Nephron (organoid): ENCODE measurements at regions not wholly inside any gene's neighbourhood (a gene's known extent, or its start where the extent isn't known, plus 50 kb on each side); places are given as distances from the start of the nearest gene placed in this dataset.

Experiments
- H3K27ac Mint-ChIP-seq, 3 experiments: 2 replicates each; pipeline ENCODE4 v1.8.0; 2020; ENCODE audit warnings: mixed read lengths in 3 of 3, mild to moderate bottlenecking in 2 of 3, moderate library complexity in 1 of 3
- H3K27me3 Mint-ChIP-seq: 2 replicates; pipeline ENCODE4 v1.8.0; 2021; ENCODE audit warnings: low read depth, mild to moderate bottlenecking, moderate library complexity, mixed read lengths
- H3K36me3 Mint-ChIP-seq: 2 replicates; pipeline ENCODE4 v1.8.0; 2020; ENCODE audit warnings: low read depth, mixed read lengths
- H3K4me1 Mint-ChIP-seq: 2 replicates; pipeline ENCODE4 v1.8.0; 2020; ENCODE audit warnings: mixed read lengths
- H3K4me3 Mint-ChIP-seq, 3 experiments: 2 replicates each; pipeline ENCODE4 v1.8.0; 2020; ENCODE audit warnings: mild to moderate bottlenecking in 3 of 3, mixed read lengths in 3 of 3, moderate library complexity in 2 of 3
- H3K9me3 Mint-ChIP-seq: 2 replicates; pipeline ENCODE4 v1.8.0; 2020; ENCODE audit warnings: mixed read lengths
- CTCF ChIP-seq, 3 experiments: fragments of 200-600 bp; sonication (generic); IDR thresholded peaks; one replicate each; pipeline ENCODE4 v1.5.0; 2021; ENCODE audit warnings: antibody characterized with exemption in 3 of 3; ENCODE audit not compliant: unreplicated experiment in 3 of 3

GRCh38 chr18:30652387-30652786, 390.2 kb downstream of the DSC3 start:
- Mint-ChIP-seq H3K36me3 (no peaks in the 10 kb centered on the region), H3K9me3 (peaks cover 9% of the 10 kb centered on the region), H3K27ac (peak overlapping the region in 1 of 3 experiments; percentile 24), H3K4me3 (no peak overlapping the region), H3K27me3 (no peaks in the 10 kb centered on the region), H3K4me1 (no peaks in the 10 kb centered on the region)
- no peak for TF ChIP-seq CTCF (IDR thresholded peaks at IDR 0.05; ENCODE audit: unreplicated experiment in 3 of 3)

GRCh38 chr18:30650499-30650898, 392.0 kb downstream of the DSC3 start:
- TF ChIP-seq CTCF (IDR thresholded peaks at IDR 0.05; ENCODE audit: unreplicated experiment in 3 of 3): no peak
- no peak overlapping the region for H3K4me3 Mint-ChIP-seq
- no peaks in the 10 kb centered on the region for H3K9me3 Mint-ChIP-seq
- H3K27me3 Mint-ChIP-seq: no peaks in the 10 kb centered on the region
- H3K36me3 Mint-ChIP-seq: no peaks in the 10 kb centered on the region
- H3K27ac Mint-ChIP-seq: no peak overlapping the region
- no peaks in the 10 kb centered on the region for H3K4me1 Mint-ChIP-seq

GRCh38 chr18:30644158-30644557, 398.4 kb downstream of the DSC3 start:
- no peaks in the 10 kb centered on the region for H3K36me3 Mint-ChIP-seq
- no peaks in the 10 kb centered on the region for H3K4me1 Mint-ChIP-seq
- no peaks in the 10 kb centered on the region for H3K9me3 Mint-ChIP-seq
- no peaks in the 10 kb centered on the region for H3K27me3 Mint-ChIP-seq
- TF ChIP-seq CTCF (IDR thresholded peaks at IDR 0.05; ENCODE audit: unreplicated experiment in 3 of 3): no peak
- H3K27ac Mint-ChIP-seq: no peak overlapping the region
- H3K4me3 Mint-ChIP-seq: no peak overlapping the region

GRCh38 chr18:30639361-30639760, 403.2 kb downstream of the DSC3 start:
- Mint-ChIP-seq H3K27me3 (no peaks in the 10 kb centered on the region), H3K4me1 (peaks cover under 1% of the 10 kb centered on the region), H3K36me3 (no peaks in the 10 kb centered on the region), H3K27ac (no peak overlapping the region), H3K9me3 (no peaks in the 10 kb centered on the region), H3K4me3 (no peak overlapping the region)
- no peak for TF ChIP-seq CTCF (IDR thresholded peaks at IDR 0.05; ENCODE audit: unreplicated experiment in 3 of 3)

GRCh38 chr18:30634249-30634648, 408.3 kb downstream of the DSC3 start:
- H3K36me3 Mint-ChIP-seq: no peaks in the 10 kb centered on the region
- H3K27me3 Mint-ChIP-seq: no peaks in the 10 kb centered on the region
- H3K9me3 Mint-ChIP-seq: no peaks in the 10 kb centered on the region
- H3K27ac Mint-ChIP-seq: no peak overlapping the region
- TF ChIP-seq CTCF (IDR thresholded peaks at IDR 0.05; ENCODE audit: unreplicated experiment in 3 of 3): no peak
- H3K4me1 Mint-ChIP-seq: peaks cover 5% of the 10 kb centered on the region
- H3K4me3 Mint-ChIP-seq: no peak overlapping the region

- H3K36me3 Mint-ChIP-seq: no peaks in the 10 kb centered on the region
- no peak overlapping the region for H3K27ac Mint-ChIP-seq
- TF ChIP-seq CTCF (IDR thresholded peaks at IDR 0.05; ENCODE audit: unreplicated experiment in 3 of 3): no peak
- H3K27me3 Mint-ChIP-seq: no peaks in the 10 kb centered on the region
- peaks cover 5% of the 10 kb centered on the region for H3K4me1 Mint-ChIP-seq
- H3K4me3 Mint-ChIP-seq: no peak overlapping the region
- H3K9me3 Mint-ChIP-seq: no peaks in the 10 kb centered on the region
Observed at GRCh38 chr18:30632071-30632698, 410.4 kb downstream of the DSC3 start.
